Renal pelvis (tissue), 1 donor: ENCODE measurements at regions not wholly inside any gene's neighbourhood (a gene's known extent, or its start where the extent isn't known, plus 50 kb on each side); places are given as distances from the start of the nearest gene placed in this dataset.
"Not testable (repeated sequence)": the region's sequence is repeated elsewhere in the genome, so short reads cannot be mapped to it uniquely, and the experiment has no call there.

Source experiments
- DNase-seq: peaks from one replicate; pipeline ENCODE4 v3.0.0-alpha.2; 2013

DNA sequence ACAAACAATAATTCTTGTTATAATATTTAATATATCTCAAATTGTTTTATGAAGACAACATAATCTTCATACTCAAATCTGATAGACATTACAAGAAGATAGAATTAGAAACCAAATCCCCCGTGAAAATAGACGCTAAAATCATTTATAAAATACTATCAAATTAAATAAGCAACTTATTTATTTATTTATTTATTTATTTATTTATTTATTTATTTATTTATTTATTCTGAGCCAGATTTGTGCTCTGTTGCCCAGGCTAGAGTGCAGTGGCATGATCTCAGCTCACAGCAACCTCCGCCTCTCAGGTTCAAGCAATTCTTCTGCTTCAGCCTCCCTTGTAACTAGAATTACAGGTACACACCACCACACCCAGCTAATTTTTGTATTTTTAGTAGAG lies 294.9 kb upstream of the MAGEC2 start:
- no peak for DNase-seq

- no peak for DNase-seq
Observed at GRCh38 chrX:142483965-142484364, 278.9 kb upstream of the MAGEC2 start.

DNA sequence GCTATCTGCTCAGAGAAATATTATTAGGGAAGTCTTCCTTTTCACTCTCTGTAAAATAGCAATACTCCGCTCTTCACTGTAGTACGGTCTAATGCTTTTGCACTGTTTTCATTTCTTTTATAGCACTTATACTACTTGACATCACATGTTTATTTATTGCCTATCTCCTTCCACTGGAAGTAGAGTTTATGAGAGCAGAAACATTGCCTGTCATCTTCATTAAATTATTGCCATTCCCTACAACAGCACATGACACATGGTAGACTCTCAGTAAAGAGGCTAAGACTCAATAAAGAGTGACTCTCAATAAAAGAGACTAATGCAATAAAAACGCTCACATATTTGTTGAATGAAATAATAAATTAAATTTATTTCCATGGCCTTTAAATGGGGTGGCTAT lies 241.3 kb upstream of the MAGEC2 start:
- peak; percentile 45 for DNase-seq

- DNase-seq: no peak
Observed at GRCh38 chrX:142428916-142429315, 223.8 kb upstream of the MAGEC2 start.

DNA sequence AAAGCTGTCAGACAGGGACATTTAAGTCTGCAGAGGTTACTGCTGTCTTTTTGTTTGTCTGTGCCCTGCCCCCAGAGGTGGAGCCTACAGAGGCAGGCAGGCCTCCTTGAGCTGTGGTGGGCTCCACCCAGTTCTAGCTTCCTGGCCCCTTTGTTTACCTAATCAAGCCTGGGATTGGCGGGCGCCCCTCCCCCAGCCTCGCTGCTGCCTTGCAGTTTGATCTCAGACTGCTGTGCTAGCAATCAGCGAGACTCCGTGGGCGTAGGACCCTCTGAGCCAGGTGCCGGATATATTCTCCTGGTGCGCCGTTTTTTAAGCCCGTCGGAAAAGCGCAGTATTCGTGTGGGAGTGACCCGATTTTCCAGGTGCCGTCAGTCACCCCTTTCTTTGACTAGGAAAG lies 185.9 kb upstream of the MAGEC2 start:
- not testable (repeated sequence) for DNase-seq

DNA sequence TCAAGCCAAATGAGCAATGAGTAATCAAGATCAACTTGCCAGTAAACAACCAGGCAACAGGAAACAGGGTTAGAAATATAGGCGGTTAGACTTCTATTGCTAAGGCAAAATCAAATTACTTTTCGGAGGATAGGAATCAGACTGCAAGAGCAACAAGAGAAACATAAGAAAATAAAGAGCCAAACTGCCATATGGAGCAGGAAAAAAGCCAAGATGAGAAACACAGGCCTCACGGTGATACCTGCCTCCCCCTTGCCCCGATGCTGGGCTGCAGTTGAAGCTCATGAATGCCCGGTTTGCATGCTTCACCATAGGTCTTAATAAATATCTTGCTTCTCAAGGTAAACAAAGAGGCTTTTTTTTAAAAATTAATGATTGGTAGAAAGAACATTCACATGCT lies 158.4 kb upstream of the MAGEC2 start:
- DNase-seq: no peak

DNA sequence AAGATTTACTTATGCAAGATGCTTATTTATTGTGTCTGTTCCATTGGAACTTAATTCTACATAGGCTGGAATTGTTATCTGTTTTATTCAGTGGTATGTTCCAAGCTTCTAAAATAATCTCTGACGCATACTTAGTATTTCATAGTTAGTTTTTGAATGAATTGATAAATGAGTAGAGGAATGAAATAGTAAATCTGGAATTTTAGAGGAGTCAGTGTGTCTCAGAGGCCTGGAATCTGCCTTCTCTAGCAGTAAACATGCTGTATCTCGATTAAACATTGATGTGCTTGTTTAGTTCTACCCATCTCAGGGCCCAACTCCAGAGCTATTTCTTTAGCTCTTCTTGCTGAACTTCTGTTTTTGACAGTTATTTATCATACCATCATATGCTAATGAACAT lies 154.2 kb upstream of the MAGEC2 start:
- DNase-seq: no peak

- DNase-seq: no peak
Observed at GRCh38 chrX:142327182-142327581, 122.1 kb upstream of the MAGEC2 start.

DNA sequence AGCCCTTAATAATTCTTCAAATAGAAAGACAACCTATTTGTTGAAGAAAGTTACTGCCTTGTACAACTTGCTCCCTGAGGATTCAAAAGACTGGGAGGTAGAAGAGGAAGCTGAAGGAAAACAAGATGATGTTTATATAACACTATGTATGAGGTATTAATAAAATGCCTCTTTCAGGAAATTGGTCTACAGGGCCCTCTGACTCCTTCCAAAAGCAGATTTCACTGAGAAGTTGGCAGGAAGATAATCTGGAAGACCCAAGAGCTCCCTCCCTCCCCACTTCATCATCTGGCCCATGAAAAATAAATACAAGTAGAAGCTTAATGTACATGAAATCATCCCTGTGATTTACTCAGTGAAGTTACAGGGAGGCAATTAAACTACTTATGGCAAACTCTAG lies 107.5 kb upstream of the MAGEC2 start:
- peak; percentile 3 for DNase-seq

DNA sequence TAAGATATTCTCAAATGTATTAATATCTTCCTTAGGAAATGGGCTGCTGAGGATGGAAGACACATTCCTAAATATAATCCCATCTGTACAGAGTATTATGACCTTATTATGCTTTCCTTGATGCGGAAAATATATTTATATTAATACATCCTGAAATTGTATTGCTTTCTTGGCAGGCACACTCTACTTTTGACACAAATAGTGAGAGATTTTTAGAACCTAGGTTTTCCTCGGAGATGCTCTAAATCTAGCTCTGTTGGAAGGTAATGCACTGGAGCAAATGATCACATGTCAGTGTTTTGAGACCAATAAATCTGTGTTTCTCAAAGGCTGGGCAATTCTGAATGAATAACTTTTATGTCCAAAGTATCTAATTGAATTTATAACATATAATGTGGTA lies 94.3 kb upstream of the MAGEC2 start:
- DNase-seq: no peak

DNA sequence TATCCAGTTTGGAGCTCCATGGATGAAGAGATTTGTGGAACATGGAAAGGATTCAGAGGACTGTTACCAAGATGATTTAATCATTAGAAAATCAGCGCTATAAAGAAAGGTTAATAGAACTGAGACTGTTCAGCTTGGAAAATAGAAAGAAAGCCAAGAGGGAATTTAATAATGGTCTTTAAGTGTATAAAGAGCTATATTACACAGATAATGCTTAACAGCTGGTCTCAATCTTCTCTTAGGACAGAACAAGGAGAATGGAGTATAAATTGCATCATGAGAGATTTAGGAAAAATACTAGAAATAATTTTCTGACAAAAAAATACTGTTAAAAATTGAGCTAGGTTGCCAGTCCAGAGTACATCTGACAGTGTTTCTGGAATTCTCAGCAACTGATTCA lies 91.3 kb upstream of the MAGEC2 start:
- DNase-seq: peak; percentile 12

GRCh38 chrX:142295190-142295589 lies 90.1 kb upstream of the MAGEC2 start:
- no peak for DNase-seq

DNA sequence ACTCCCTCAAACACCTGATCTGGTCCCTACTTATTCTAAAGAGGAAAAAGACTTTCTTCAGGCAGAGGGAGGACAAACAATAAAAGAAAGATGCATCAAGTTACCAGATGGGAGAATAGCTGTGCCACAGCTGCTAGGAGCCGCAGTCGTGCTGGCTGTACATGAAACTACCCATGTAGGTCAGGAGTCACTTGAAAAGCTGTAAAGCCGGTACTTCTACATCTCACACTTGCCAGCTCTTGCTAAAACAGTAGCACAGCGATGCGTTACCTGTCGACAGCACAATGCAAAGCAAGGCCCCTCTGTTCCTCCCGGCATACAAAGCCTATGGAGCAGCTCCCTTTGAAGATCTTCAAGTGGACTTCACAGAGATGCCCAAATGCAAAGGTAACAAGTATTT lies 65.1 kb upstream of the MAGEC2 start:
- DNase-seq: not testable (repeated sequence)

- DNase-seq: no peak
Observed at GRCh38 chrX:142266417-142266816, 61.3 kb upstream of the MAGEC2 start.

DNA sequence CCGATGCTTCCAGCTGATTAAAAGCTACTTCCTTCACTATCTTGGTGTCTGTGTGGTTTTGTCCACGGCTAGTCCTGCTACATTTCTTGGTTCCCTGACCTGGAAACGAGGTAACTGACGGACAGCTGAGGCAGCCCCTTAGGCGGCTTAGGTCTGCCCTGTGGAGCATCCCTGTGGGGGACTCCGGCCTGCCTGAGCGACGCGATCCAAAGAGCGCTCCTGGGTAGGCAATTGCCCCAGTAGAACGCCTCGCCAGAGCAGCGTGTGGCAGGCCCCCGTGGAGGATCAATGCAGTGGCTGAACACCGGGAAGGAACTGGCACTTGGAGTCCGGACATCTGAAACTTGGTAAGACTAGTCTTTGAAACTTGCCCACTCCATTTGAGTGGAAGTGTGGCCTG lies 60.5 kb upstream of the MAGEC2 start:
- DNase-seq: not testable (repeated sequence)

DNA sequence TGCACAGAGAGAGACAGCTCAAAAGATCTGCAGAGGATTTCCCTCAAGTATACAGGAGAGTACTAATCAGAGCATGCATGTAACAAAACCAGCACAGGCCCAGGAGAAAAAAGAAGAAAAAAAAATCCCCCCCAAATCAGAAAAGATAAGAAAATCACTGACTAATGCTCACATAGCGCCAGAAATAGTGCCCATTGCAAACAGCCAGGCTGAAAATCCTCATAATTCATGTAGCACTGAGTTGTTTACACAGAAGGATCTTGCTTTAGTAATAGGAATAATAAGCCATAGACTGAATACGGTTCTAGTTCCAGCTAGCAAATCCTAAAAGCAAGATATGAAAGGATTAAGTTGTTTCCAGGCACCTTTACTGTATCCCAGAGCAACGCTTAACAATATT lies 51.8 kb upstream of the MAGEC2 start:
- no peak for DNase-seq
